LoVo (cell line): ENCODE measurements at regions not wholly inside any gene's neighbourhood (a gene's known extent, or its start where the extent isn't known, plus 50 kb on each side); places are given as distances from the start of the nearest gene placed in this dataset.

ENCODE experiments used
- DNase-seq: peaks from one replicate; pipeline ENCODE4 v3.0.0-alpha.2; 2016; ENCODE audit warnings: low spot score

- DNase-seq, result no peak
These were observed 261.6 kb downstream of the VPS13C start for GRCh38 chr15:61798631-61799030.

DNA sequence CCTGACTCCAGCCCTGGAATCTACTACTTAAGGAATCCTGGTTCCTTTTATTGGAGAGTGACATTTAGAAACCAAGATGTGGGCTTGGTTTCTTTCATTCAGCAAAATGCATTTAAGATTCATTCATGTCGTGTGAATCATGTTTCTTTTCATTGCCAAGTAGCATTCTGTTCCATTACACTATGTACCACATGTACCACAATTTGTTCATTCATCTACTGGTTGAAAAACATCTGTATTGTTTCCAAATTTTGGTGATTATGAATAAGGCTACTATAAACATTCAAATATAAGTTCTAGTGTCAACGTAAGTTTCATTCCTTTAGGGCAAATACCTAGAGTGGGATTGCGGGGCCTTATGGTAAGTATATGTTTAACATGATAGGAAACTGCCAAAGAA is 264.2 kb downstream of the VPS13C start:
- DNase-seq, result no peak

DNA sequence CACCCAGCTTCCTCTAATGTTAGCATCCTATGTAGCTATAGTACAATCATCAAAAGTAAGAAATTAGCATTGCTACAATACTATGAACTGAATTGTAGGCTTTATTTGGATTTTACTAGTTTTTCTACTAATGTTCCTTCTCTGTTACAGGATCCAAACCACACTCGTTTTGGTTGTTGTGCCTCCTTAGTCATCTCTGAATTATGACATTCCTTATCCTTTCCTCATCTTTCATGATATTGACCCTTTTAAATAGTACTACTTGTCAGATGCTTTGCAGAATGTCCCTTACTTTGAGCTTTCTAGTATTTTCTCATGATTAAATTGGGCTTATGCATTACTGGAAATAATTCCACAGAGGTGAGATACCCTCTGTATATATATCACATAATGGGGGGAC is 265.4 kb downstream of the VPS13C start:
- DNase-seq, result no peak

DNA sequence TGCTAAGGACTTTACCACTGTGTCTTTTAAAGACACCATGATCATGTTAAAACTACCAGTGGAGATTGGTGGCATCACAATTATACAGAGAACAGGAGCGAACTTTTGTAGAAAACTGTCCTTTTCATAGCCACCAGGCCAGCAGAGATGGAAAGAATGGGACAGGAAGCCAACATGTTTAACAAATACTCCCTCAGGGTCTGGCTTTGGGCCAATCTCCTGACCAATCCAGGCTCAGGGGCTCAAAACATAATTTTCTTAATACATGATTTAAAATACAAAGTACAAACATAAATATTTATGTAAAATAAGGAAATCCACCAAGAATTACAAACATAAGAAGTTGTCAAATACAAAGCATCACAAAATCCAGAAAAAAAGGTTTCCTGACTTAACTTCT is 266.0 kb downstream of the VPS13C start:
- DNase-seq, result no peak

- no peak for DNase-seq
These were observed 275.5 kb downstream of the VPS13C start for GRCh38 chr15:61784734-61785133.

DNA sequence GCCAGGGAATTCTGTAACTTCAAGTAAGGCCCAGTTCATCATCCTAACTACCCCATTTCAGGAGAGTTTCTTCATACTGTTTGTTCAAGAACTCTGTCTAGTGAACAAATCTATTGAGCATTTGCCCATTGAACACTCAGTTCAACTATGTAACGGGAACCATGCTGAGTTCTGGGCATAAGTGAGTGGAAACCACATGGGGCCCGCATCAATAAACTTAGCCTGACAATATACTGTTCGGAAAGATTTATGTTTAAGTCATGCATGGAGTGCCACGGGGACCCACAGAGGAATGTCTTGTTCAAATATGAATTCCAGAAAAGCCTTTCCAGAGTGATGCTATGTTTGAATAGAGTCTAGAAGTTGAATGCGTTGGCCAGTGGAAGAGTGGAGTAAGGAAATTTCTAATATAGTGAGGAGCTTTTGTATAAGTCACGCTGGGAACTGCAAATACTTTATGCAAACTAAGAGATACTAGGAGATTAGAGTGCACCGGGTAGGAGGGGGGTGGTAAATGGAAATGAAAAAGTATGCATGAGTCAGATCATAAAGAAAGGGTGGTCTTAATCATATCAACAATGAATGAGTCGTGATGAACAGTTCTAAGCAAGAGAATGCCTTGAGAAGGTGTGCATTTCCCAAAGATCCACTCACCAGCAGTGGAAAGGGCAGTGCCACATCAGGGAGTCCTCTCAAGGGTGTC is 279.8 kb downstream of the VPS13C start:
- no peak for DNase-seq

GRCh38 chr15:61777689-61778088 is 282.6 kb downstream of the VPS13C start:
- DNase-seq, result no peak

DNA sequence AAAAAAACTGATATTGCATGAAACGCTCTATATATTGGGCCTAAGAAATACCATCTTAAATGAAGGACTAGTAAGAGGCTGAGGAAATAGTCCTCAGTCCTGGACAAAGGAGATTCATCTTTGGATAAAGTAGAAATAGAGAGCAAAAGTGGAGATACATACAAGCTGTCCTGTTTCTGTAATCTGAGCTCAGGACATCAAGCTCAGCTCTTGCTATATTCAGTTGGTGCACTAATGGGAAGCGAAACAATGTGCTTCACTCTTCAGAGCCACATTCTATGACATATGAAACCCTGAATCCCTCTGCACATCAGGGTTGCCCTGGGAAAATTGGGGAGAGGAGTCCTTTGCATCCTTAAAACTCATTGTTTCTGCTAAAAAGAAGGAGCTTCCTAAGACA is 290.7 kb downstream of the VPS13C start:
- no peak for DNase-seq

DNA sequence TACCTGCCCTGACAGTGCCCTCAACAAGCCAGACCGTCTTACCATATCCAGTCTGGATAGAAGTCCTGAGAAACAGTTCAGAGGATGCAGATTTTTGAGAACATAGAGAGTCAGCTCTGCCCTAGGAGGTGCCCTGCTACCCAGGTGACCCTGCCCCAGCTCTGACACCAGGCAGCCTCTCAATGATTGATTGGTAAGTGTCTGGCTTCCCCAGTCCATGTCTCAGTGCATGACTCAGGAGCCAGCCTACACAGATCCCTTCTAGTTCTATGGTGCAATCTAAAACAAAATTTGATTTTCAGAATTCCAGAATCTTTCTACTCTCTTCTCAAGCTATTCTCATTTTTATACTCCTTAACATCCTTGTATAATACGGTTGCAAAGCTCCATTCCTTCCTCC is 292.1 kb downstream of the VPS13C start:
- no peak for DNase-seq

DNA sequence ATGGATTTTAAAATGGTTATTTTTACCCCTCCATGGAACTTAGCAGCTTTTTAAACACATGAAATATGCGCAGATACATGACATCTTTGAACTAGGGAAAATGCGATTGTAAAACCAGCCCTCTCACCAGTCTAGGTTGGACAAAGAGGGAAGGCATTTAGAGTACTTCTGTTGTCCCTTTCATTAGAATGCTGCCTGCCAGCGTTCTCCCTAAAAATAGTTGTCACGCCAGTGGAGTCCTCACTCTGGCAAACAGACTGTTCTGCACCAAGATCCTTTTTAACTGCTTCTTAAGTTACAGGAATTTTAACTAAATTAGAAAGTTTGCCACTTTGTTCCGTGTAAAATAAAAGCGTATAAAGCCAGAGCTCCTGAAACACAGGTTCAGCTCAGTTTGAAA is 295.3 kb downstream of the VPS13C start:
- no peak for DNase-seq

DNA sequence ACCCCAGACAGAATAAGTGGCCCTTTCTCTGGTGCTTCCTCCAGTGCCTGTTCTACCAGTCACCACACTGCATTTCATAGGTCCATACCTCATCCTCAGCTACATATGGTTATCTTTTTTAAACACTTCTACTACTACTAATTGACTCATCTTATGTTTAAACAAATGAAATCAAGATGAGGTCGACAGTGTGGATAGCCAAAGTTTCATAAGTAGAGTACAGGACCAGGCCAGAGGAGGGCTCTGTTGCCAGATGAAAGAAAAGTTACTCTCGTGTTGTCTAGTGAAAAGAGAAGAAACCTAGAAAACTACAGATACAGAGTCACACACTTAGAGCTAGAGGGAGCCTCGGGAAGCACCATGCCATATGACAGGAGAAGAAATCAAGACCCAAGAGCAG is 296.1 kb downstream of the VPS13C start:
- no peak for DNase-seq

DNA sequence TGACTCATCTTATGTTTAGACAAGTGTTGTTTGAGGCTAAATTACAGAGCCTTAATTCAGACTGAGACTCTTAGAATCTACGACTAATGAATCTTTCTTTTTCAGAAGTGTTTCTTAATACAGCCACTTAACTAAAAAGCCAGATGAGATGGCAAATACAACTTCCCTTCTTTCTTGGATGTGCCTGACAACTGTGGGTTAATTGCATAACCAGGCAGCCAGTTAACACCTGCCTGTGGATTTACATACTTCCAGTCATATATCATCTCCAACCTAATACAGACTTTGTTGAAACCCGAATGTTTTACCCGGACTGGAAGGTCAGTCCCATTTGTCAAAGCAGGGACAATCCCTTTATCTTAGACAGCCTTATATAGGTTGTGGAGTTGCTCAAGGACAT is 297.6 kb downstream of the VPS13C start:
- DNase-seq, result no peak

DNA sequence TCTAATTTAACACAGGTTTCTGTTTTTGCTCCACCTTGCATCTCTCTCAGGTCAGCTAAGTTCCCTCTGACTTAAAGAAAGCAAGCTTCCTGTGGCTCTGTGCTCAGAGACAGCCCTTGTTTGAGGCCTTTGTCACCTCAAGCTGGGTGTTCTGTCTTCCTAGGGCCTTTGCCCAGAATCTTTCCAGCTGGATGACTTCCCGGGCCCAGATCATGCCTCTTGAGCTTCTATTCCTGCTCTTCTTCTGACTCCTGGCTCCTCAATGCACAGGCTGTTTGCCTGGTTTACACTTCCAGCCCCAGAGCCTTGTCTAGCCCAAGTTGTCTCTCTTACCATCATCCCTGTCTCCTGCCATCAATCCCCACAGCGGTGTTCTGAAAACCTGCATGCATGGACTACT is 300.6 kb downstream of the VPS13C start:
- no peak for DNase-seq

DNA sequence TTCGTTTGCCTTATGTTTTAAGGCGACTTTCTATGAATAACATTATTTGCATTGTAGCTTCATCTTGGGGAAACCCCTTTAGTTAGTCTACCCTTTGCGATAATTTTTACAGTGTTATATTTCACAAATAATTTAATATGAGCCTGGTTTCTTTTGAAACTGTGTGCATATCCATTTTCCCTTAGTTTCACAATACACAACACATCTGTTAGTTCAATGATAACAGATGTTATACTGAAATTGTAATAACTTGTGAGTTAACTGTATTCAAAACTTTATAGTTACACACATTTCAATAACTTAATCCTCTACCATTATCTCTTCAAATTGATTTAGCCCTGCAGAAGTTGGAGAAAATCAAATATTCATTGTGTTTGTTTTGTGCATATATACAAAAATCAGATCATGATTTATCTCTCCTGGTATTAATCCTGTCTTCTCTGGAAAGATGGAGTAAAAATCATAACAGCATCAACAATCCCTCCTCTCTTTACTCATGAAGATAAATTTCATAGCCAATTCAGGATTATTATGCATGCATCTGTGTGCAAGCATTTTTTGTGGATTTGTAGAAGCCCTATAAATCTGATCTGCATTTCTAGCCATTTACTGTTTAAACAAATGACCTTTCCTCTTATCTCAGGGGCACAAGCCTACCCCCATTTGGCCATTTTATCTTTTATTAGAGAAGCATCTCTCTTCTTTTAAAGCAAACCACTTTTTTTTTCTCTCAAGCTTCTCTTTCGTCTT is 304.0 kb downstream of the VPS13C start:
- DNase-seq, result no peak

DNA sequence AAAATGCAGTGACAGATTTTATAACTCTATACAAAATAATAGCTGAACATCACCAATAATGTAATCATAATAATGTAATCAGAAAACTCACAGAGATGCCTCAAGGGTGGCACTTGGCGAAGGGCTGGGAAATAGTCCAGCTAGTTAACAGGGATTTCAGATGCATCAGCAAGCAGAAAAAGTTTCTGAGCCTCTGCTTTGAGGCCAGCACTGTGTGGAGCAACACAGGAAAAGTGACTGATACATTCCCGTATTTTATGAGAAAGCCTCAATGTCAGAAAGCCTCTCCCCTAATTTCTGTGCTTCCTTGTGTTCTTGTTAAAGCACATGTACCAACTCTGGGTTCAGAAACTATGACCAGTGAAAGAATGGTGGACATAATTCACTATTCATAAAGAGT is 304.8 kb downstream of the VPS13C start:
- no peak for DNase-seq

DNA sequence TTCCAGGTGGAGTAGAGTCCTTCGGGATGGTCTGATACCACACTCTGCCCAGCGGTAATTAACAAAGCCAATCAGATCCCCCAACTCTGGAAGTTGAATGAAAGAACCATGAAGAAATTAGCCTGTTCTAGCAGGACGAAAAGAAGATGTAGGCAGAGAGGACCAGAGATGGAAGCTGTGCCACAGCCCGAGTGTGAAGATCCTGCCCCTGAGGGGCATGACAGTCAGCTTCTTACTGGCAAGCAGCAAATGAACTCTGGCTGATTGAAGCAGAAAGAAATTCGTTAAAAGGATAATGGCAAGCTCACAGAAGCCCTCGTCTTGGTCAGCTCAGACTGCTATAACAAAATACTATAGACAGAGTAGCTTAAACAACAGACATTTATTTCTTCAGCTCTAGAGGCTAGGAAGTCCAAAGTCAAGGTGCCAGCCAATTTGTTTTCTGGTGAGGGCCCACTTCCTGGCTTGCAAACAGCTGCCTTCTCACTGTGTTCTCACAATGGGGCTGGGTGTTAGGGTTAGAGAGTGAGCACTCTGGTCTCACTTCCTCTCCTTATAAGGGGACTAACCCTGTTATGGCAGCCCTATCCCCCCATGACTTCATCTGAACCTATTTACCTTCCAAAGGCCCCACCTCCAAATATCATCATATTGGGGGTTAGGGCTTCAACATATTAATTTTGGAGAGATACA is 307.1 kb downstream of the VPS13C start:
- DNase-seq, result no peak

GRCh38 chr15:61752001-61752400 is 308.2 kb downstream of the VPS13C start:
- no peak for DNase-seq

DNA sequence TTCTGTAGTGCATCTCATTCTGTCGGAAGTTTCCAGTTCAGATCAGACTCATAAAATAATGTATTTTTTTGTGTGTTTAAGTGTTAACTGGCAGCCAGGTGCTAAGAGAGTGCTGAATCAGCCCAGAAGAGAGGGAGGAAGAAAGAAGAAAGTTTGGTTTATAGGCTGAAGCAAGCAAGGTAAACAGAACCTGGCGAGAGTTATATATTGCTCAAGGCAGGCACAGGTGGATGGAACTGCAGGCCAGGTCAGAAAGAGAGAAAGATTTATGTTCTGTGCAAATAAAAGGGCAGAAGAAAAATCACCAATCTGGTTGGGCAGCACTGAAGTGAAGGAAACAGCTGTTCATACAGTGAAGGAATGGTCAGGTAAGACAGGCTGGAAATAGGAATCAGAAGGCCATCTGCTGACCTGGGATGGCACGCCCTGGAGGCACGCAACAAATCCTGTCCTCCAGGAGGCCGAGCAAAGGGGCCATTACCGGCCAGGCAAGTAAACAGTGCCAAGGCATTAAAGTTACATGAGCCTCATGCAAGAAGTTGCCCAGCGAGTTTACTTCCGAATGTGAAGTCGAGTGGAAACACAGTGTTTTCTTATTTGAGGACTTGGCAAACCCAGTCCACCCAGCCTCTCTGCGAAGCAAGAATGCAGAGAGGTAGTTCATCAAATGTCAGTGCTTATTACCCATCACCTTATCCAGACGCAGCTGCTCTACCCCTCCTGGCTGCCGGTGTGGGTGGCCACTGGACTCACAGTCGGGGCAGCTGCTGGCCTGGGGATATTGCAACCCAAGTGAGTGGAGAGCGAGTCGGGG is 309.8 kb downstream of the VPS13C start:
- DNase-seq, result no peak

DNA sequence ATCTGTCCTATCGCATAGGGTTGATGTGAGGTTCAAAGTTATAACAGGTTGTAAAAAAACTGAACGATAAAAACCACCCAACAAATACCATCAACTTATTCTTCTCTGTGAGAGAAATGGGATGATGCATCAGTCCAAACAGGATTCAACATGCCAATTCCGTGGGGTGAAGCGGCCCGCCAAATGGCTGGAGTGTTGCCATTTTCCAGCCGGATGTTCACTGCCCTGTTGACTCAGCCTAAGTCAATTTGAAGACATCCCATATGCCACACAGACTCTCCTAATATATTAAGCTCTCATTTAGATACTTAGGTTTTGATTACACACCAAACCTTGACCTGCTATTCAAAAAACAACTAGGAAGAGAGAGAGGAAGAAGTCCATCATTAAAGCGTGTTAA is 311.1 kb downstream of the VPS13C start:
- DNase-seq, result no peak

DNA sequence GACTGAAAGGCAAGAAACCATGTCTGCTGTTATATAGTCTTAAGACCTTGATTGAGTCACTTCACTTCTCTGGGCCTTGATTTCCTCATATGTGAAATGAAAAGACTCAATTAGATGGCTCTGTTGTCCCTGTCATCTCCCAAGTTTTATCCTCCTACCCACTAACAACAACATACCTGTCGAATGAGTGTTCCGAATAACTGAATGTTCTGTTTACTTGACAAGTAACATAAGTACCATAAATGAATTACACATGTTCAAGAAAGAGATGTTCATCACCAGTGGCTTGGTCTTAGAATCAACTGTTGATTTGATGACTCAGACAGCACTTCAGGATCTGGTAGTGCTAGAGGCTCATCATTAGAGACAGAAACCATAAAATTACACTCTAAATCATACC is 311.7 kb downstream of the VPS13C start:
- no peak for DNase-seq

DNA sequence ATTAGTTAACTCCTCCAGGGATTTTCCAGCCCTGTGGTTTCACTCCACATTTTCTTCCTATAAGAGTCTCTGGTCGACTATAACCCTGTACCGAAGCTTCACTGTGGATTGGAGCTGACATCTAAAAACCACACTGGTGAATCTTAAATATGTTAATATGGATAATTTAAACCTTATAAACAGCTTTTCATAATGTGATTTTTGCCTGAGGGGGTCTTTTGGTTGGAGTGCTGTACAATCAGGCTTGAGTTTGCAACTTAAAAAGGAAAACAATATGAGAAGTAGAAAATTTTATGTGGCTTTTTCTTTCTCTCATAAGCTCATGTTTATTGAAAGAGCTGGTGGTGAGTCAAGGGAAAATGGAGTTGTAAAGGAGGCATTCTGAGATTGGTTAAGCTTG is 313.7 kb downstream of the VPS13C start:
- DNase-seq, result no peak

GRCh38 chr15:61743345-61743909 is 316.8 kb downstream of the VPS13C start:
- DNase-seq, result no peak
